Small intestine (tissue), 7 donors: ENCODE measurements at regions not wholly inside any gene's neighbourhood (a gene's known extent, or its start where the extent isn't known, plus 50 kb on each side); places are given as distances from the start of the nearest gene placed in this dataset.
"Not testable (repeated sequence)": the region's sequence is repeated elsewhere in the genome, so short reads cannot be mapped to it uniquely, and the experiment has no call there.

Experiments used
- DNase-seq, 2 donors: peaks; one replicate each; pipeline versions ENCODE4 v3.0.0 to v3.0.0-alpha.2; 2013
- FAIRE-seq: peaks from 2 replicates; lab custom pipeline; 2012; peaks lifted over from hg19 to GRCh38; lab: Jason Lieb, UNC
- H3K27ac ChIP-seq, 3 donors: one replicate each; pipeline ENCODE4 v1.5.1; 2013; ENCODE audit warnings: low read length in 2 of 3, mild to moderate bottlenecking in 2 of 3, control low read depth in 1 of 3, inconsistent platforms in 1 of 3, low read depth in 1 of 3, moderate library complexity in 1 of 3
- H3K27me3 ChIP-seq, 3 donors: one replicate each; pipeline ENCODE4 v1.6.1; 2013; ENCODE audit warnings: low read length in 3 of 3, inconsistent platforms in 1 of 3; ENCODE audit not compliant: control insufficient read depth in 3 of 3, insufficient read depth in 3 of 3
- H3K36me3 ChIP-seq, 3 donors: one replicate each; pipeline ENCODE4 v1.6.1; 2013; ENCODE audit warnings: low read length in 3 of 3, inconsistent platforms in 1 of 3, low read depth in 1 of 3, mild to moderate bottlenecking in 1 of 3, moderate library complexity in 1 of 3; ENCODE audit not compliant: control insufficient read depth in 3 of 3, insufficient read depth in 2 of 3
- H3K4me1 ChIP-seq, 3 donors: one replicate each; pipeline ENCODE4 v1.6.1; 2013; ENCODE audit warnings: low read length in 2 of 3, inconsistent platforms in 1 of 3, low read depth in 1 of 3, mild to moderate bottlenecking in 1 of 3, moderate library complexity in 1 of 3; ENCODE audit not compliant: control insufficient read depth in 3 of 3, insufficient read depth in 2 of 3
- H3K4me3 ChIP-seq, 3 donors: one replicate each; pipeline ENCODE4 v1.5.1; 2013; ENCODE audit warnings: low read length in 3 of 3, control low read depth in 1 of 3, inconsistent platforms in 1 of 3, low read depth in 1 of 3, mild to moderate bottlenecking in 1 of 3, moderate library complexity in 1 of 3
- H3K9me3 ChIP-seq, 2 donors: one replicate each; pipeline ENCODE4 v1.6.1; 2013; ENCODE audit warnings: low read depth in 1 of 2, low read length in 1 of 2; ENCODE audit not compliant: control insufficient read depth in 2 of 2, insufficient read depth in 1 of 2
- WGBS, 3 donors: extraction: QIAGEN DNeasy Blood & Tissue Kit; methylation state at CpG; one replicate each; pipeline ENCODE4 v1.1.7; 2013; 5-methylcytosine and 5-hydroxymethylcytosine counted together
- donor health status: healthy with polysubstance abuse.
- donor health status: control.
- donor health status: control.
- donor health status: Bipolar disorder and iron deficiency.
- donor health status: healthy.

- 60 to 81% (median 80%) methylated on average over 3 of the region's 3 CpGs for WGBS, 3 donors
- no peak for DNase-seq
- Histone ChIP-seq H3K27ac (no peak overlapping the region), H3K9me3 (no peaks in the 10 kb centered on the region), H3K4me1 (no peaks in the 10 kb centered on the region), H3K36me3 (no peaks in the 10 kb centered on the region), H3K27me3 (no peaks in the 10 kb centered on the region), H3K4me3 (no peak overlapping the region)
- no peak for FAIRE-seq
Observed at GRCh38 chr2:38243186-38243880, 133.7 kb downstream of the ATL2 start.

GRCh38 chr2:38239452-38239851 is 137.6 kb downstream of the ATL2 start:
- FAIRE-seq: no peak
- Histone ChIP-seq H3K27ac (no peak overlapping the region), H3K9me3 (no peaks in the 10 kb centered on the region), H3K4me3 (no peak overlapping the region), H3K36me3 (no peaks in the 10 kb centered on the region), H3K4me1 (no peaks in the 10 kb centered on the region), H3K27me3 (no peaks in the 10 kb centered on the region)
- no peak for DNase-seq
- WGBS, 3 donors: 91 to 94% (median 91%) methylated on average over 10 of the region's 10 CpGs

- DNase-seq, H3K27me3 ChIP-seq, H3K9me3 ChIP-seq, FAIRE-seq, H3K4me3 ChIP-seq, H3K27ac ChIP-seq, H3K36me3 ChIP-seq, H3K4me1 ChIP-seq: not testable (repeated sequence)
- 88 to 92% (median 91%) methylated on average over 5 of the region's 5 CpGs for WGBS, 3 donors
Observed at GRCh38 chr2:38238705-38239104, 138.4 kb downstream of the ATL2 start.

- no peak overlapping the region for H3K4me3 ChIP-seq
- no peaks in the 10 kb centered on the region for H3K4me1 ChIP-seq
- no peaks in the 10 kb centered on the region for H3K9me3 ChIP-seq
- H3K36me3 ChIP-seq: no peaks in the 10 kb centered on the region
- FAIRE-seq: no peak
- 89 to 97% (median 95%) methylated on average over 2 of the region's 2 CpGs for WGBS, 3 donors
- no peak for DNase-seq
- H3K27me3 ChIP-seq: no peaks in the 10 kb centered on the region
- H3K27ac ChIP-seq: no peak overlapping the region
Observed at GRCh38 chr2:38237311-38237710, 139.8 kb downstream of the ATL2 start.

GRCh38 chr2:38233231-38233983 is 143.7 kb downstream of the ATL2 start:
- Histone ChIP-seq H3K27me3 (no peaks in the 10 kb centered on the region), H3K36me3 (no peaks in the 10 kb centered on the region), H3K4me3 (no peak overlapping the region), H3K27ac (no peak overlapping the region), H3K9me3 (no peaks in the 10 kb centered on the region), H3K4me1 (no peaks in the 10 kb centered on the region)
- 82 to 88% (median 87%) methylated on average over 9 of the region's 9 CpGs for WGBS, 3 donors
- FAIRE-seq: no peak
- DNase-seq: no peak

- no peak overlapping the region for H3K4me3 ChIP-seq
- no peaks in the 10 kb centered on the region for H3K9me3 ChIP-seq
- H3K36me3 ChIP-seq: no peaks in the 10 kb centered on the region
- no peak for FAIRE-seq
- DNase-seq: no peak
- 78 to 95% (median 93%) methylated on average over 1 of the region's 1 CpG for WGBS, 3 donors
- H3K4me1 ChIP-seq: no peaks in the 10 kb centered on the region
- no peak overlapping the region for H3K27ac ChIP-seq
- H3K27me3 ChIP-seq: no peaks in the 10 kb centered on the region
Observed at GRCh38 chr2:38232454-38232853, 144.6 kb downstream of the ATL2 start.

GRCh38 chr2:38230756-38231155 is 146.3 kb downstream of the ATL2 start:
- FAIRE-seq: no peak
- H3K36me3 ChIP-seq: no peaks in the 10 kb centered on the region
- no peaks in the 10 kb centered on the region for H3K4me1 ChIP-seq
- H3K4me3 ChIP-seq: no peak overlapping the region
- DNase-seq: no peak
- H3K27me3 ChIP-seq: no peaks in the 10 kb centered on the region
- WGBS, 3 donors: 50 to 62% (median 56%) methylated on average over 4 of the region's 4 CpGs
- H3K27ac ChIP-seq: no peak overlapping the region
- no peaks in the 10 kb centered on the region for H3K9me3 ChIP-seq

GRCh38 chr2:38228753-38229152 is 148.3 kb downstream of the ATL2 start:
- Histone ChIP-seq H3K4me1 (no peaks in the 10 kb centered on the region), H3K27me3 (no peaks in the 10 kb centered on the region), H3K27ac (no peak overlapping the region), H3K36me3 (no peaks in the 10 kb centered on the region), H3K4me3 (no peak overlapping the region), H3K9me3 (no peaks in the 10 kb centered on the region)
- DNase-seq (no peak), FAIRE-seq (no peak)
